ENCODE measurements at regions not wholly inside any gene's neighbourhood (a gene's known extent, or its start where the extent isn't known, plus 50 kb on each side); places are given as distances from the start of the nearest gene placed in this dataset.

DNA sequence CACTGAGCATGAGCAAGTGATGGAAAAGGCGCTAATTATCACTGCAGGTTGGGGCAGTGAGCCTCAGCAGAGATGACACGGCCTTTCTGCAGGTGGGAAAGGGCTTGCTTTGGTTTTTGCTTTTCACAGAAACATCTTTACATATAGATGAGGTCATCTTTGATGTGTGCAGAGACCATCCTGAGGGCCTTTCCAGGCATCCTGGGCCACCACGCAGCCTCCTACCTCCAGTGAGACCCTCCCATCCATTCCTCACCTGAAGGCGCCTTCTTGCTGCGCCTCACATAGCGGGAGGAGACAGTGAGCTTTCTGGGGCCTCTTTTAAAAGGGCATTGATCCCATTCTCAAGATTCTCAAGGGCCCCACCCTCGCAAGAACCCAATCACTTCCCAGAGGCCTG is 235.3 kb upstream of the RAB6C start:
- TF ChIP-seq TAF1 (IDR thresholded peaks at IDR 0.05; ENCODE audit: low read depth, low read length), result no peak
- TF ChIP-seq POLR2AphosphoS5 (IDR thresholded peaks at IDR 0.05; ENCODE audit: low read depth, low read length), result no peak
- no peak for TF ChIP-seq POLR2A (IDR thresholded peaks at IDR 0.05; ENCODE audit: low read depth, low read length)
